Parathyroid adenoma (tissue), 2 donors: ENCODE measurements at regions not wholly inside any gene's neighbourhood (a gene's known extent, or its start where the extent isn't known, plus 50 kb on each side); places are given as distances from the start of the nearest gene placed in this dataset.

Experiments used
- H2AFZ ChIP-seq: fragments of 300-600 bp; sonication (generic); one replicate; pipeline ENCODE4 v1.7.0; 2017; ENCODE audit warnings: antibody characterized with exemption, mild to moderate bottlenecking
- H3K27ac ChIP-seq: fragments of 300-600 bp; sonication (generic); one replicate; pipeline ENCODE4 v1.7.0; 2017
- H3K27me3 ChIP-seq: fragments of 300-600 bp; sonication (generic); one replicate; pipeline ENCODE4 v1.7.0; 2017; ENCODE audit warnings: low read length; ENCODE audit not compliant: control insufficient read depth, insufficient read depth
- H3K36me3 ChIP-seq: fragments of 300-600 bp; sonication (generic); one replicate; pipeline ENCODE4 v1.7.0; 2017; ENCODE audit warnings: low read length; ENCODE audit not compliant: control insufficient read depth, insufficient read depth
- H3K4me1 ChIP-seq: fragments of 300-600 bp; sonication (generic); one replicate; pipeline ENCODE4 v1.7.0; 2017; ENCODE audit warnings: control low read depth
- H3K4me2 ChIP-seq: fragments of 300-600 bp; sonication (generic); one replicate; pipeline ENCODE4 v1.7.0; 2017; ENCODE audit warnings: low read length
- H3K4me3 ChIP-seq: fragments of 300-600 bp; sonication (generic); one replicate; pipeline ENCODE4 v1.7.0; 2017; ENCODE audit warnings: low read depth, low read length
- H3K79me2 ChIP-seq: fragments of 300-600 bp; sonication (generic); one replicate; pipeline ENCODE4 v1.7.0; 2017; ENCODE audit warnings: control low read depth
- H3K9ac ChIP-seq: fragments of 300-600 bp; sonication (generic); one replicate; pipeline ENCODE4 v1.7.0; 2017; ENCODE audit warnings: mild to moderate bottlenecking
- H3K9me3 ChIP-seq: fragments of 300-600 bp; sonication (generic); one replicate; pipeline ENCODE4 v1.7.0; 2017; ENCODE audit warnings: low read length; ENCODE audit not compliant: control insufficient read depth
- TF ChIP-seq, protein P1 (sequence below): fragments of 300-600 bp; sonication (generic); IDR thresholded peaks from one replicate; pipeline ENCODE4 v1.7.0; 2017; ENCODE audit warnings: antibody characterized with exemption, mild to moderate bottlenecking
- donor health status: primary hyperparathyroidism.

DNA sequence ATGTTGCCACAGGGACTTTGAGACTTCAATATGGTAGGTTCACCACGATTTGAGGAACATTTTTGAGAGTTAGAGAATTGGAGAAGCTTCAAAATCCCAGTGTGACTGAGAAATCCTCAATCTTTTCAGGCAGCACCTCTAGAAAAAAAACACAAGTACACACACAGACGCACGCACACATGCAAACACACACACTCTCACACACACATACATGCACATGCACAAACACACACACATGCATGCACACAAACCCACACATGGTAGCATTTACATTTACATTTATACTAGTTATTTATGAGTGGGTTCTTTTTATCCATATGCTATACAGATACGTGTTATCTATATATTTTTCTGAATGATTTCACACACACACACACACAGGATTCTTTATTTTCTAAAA, 901.9 kb downstream of the GATA3 start:
- TF ChIP-seq, protein P1, sequence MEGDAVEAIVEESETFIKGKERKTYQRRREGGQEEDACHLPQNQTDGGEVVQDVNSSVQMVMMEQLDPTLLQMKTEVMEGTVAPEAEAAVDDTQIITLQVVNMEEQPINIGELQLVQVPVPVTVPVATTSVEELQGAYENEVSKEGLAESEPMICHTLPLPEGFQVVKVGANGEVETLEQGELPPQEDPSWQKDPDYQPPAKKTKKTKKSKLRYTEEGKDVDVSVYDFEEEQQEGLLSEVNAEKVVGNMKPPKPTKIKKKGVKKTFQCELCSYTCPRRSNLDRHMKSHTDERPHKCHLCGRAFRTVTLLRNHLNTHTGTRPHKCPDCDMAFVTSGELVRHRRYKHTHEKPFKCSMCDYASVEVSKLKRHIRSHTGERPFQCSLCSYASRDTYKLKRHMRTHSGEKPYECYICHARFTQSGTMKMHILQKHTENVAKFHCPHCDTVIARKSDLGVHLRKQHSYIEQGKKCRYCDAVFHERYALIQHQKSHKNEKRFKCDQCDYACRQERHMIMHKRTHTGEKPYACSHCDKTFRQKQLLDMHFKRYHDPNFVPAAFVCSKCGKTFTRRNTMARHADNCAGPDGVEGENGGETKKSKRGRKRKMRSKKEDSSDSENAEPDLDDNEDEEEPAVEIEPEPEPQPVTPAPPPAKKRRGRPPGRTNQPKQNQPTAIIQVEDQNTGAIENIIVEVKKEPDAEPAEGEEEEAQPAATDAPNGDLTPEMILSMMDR = no peak
- H3K4me3 ChIP-seq = no peak overlapping the region
- no peaks in the 10 kb centered on the region for H3K27me3 ChIP-seq
- H2AFZ ChIP-seq = no peak overlapping the region
- H3K36me3 ChIP-seq = no peaks in the 10 kb centered on the region
- H3K4me2 ChIP-seq = no peak overlapping the region
- no peaks in the 10 kb centered on the region for H3K9me3 ChIP-seq
- no peak overlapping the region for H3K9ac ChIP-seq
- H3K4me1 ChIP-seq = no peaks in the 10 kb centered on the region
- H3K79me2 ChIP-seq = no peaks in the 10 kb centered on the region
- no peak overlapping the region for H3K27ac ChIP-seq

DNA sequence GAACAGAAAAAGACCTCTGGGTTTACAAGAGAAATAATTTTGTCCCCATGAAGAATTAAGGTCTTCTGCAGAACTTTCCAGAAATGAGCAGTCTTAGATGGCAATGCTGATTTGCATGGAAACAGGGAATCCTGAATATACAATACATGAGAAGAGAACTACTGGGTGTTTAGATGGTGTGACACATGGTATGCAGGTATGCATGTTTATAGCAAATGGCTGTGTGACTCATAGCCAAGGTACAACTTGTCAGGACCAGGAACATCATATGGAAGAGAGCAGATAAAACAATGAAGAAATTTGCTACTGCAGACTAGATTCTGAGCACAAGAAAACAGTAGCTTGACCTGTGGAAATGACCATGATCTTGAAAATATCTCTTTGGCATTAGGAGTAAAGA, 907.8 kb downstream of the GATA3 start:
- Histone ChIP-seq H3K27me3 (no peaks in the 10 kb centered on the region), H3K36me3 (no peaks in the 10 kb centered on the region), H3K4me3 (no peak overlapping the region), H3K9me3 (no peaks in the 10 kb centered on the region), H3K9ac (no peak overlapping the region), H3K4me1 (no peaks in the 10 kb centered on the region), H2AFZ (no peak overlapping the region), H3K27ac (no peak overlapping the region), H3K4me2 (no peak overlapping the region), H3K79me2 (no peaks in the 10 kb centered on the region)
- TF ChIP-seq, protein P1 = no peak

- TF ChIP-seq, protein P1 = no peak
Observed at GRCh38 chr10:8967061-8967460, 912.6 kb downstream of the GATA3 start.

GRCh38 chr10:8969853-8970252, 915.4 kb downstream of the GATA3 start:
- Histone ChIP-seq H3K27me3 (no peaks in the 10 kb centered on the region), H3K79me2 (no peaks in the 10 kb centered on the region), H3K4me1 (no peaks in the 10 kb centered on the region), H3K36me3 (no peaks in the 10 kb centered on the region), H3K4me2 (no peak overlapping the region), H3K9ac (no peak overlapping the region), H3K9me3 (no peaks in the 10 kb centered on the region), H3K4me3 (no peak overlapping the region), H3K27ac (no peak overlapping the region), H2AFZ (no peak overlapping the region)
- TF ChIP-seq, protein P1 = no peak

More at GRCh38 chr10:8967061-8967460, 912.6 kb downstream of the GATA3 start:
- H3K9me3 ChIP-seq = no peaks in the 10 kb centered on the region
- no peaks in the 10 kb centered on the region for H3K79me2 ChIP-seq
- no peaks in the 10 kb centered on the region for H3K27me3 ChIP-seq
- no peak overlapping the region for H3K9ac ChIP-seq
- no peaks in the 10 kb centered on the region for H3K36me3 ChIP-seq
- no peak overlapping the region for H3K4me2 ChIP-seq
- no peak overlapping the region for H3K4me3 ChIP-seq
- H2AFZ ChIP-seq = no peak overlapping the region
- H3K4me1 ChIP-seq = no peaks in the 10 kb centered on the region
- H3K27ac ChIP-seq = no peak overlapping the region

DNA sequence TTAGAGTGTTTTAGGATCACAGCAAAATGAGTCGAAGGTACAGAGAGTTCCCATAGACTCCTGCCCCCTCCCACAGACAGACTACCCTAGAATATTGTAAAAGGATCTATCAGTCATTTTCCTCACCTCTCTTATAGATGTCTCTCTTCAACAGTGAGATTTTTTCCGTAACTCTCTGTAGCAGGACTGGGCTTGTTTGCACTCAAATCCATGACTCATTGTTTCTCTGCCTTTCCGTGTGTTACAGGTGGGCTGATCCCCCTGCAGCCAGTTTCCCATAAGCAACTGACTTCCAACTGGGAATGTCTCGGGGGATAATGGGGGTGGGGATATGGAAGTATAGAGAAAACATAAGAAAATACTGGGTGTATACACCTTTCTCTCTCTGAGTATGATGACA, 921.0 kb downstream of the GATA3 start:
- Histone ChIP-seq H3K27ac (no peak overlapping the region), H3K79me2 (no peaks in the 10 kb centered on the region), H3K4me2 (no peak overlapping the region), H2AFZ (no peak overlapping the region), H3K9ac (no peak overlapping the region), H3K27me3 (no peaks in the 10 kb centered on the region), H3K4me1 (no peaks in the 10 kb centered on the region), H3K36me3 (no peaks in the 10 kb centered on the region), H3K9me3 (no peaks in the 10 kb centered on the region), H3K4me3 (no peak overlapping the region)
- TF ChIP-seq, protein P1 = no peak
